ENCODE measurements at regions not wholly inside any gene's neighbourhood (a gene's known extent, or its start where the extent isn't known, plus 50 kb on each side); places are given as distances from the start of the nearest gene placed in this dataset.

- TF ChIP-seq CTCF (conservative IDR thresholded peaks at IDR 0.05; ENCODE audit: low read depth, low read length) (no peak), EZH2 (IDR thresholded peaks at IDR 0.05; ENCODE audit: borderline replicate concordance, low read depth, low read length, poor library complexity, severe bottlenecking) (no peak)
Measured at GRCh38 chr9:90055226-90055625, 450.4 kb downstream of the GADD45G start.
